Liver (tissue), 8 donors: ENCODE measurements at regions not wholly inside any gene's neighbourhood (a gene's known extent, or its start where the extent isn't known, plus 50 kb on each side); places are given as distances from the start of the nearest gene placed in this dataset.

Experiments used
- DNase-seq: peaks from one replicate; pipeline ENCODE4 v3.0.0-alpha.2; 2017; ENCODE audit warnings: low spot score
- H3K27ac ChIP-seq, 2 donors: one replicate each; pipeline ENCODE4 v1.7.0; 2013; ENCODE audit warnings: inconsistent platforms in 2 of 2, low read length in 2 of 2, control low read depth in 1 of 2, low read depth in 1 of 2, mild to moderate bottlenecking in 1 of 2
- H3K27me3 ChIP-seq, 4 donors: one replicate each; pipeline versions ENCODE4 v1.6.1 to v1.7.0; 2013; ENCODE audit warnings: low read length in 3 of 4, inconsistent platforms in 1 of 4, mild to moderate bottlenecking in 1 of 4, moderate library complexity in 1 of 4; ENCODE audit not compliant: control insufficient read depth in 4 of 4, insufficient read depth in 4 of 4
- H3K36me3 ChIP-seq, 4 donors: one replicate each; pipeline versions ENCODE4 v1.6.1 to v1.7.0; 2013; ENCODE audit warnings: low read length in 3 of 4, mild to moderate bottlenecking in 3 of 4, low read depth in 1 of 4, moderate library complexity in 1 of 4; ENCODE audit not compliant: control insufficient read depth in 4 of 4, insufficient read depth in 3 of 4
- H3K4me1 ChIP-seq, 4 donors: one replicate each; pipeline versions ENCODE4 v1.6.1 to v1.7.0; 2013; ENCODE audit warnings: low read length in 3 of 4, mild to moderate bottlenecking in 3 of 4, moderate library complexity in 1 of 4; ENCODE audit not compliant: control insufficient read depth in 4 of 4, insufficient read depth in 4 of 4
- H3K4me3 ChIP-seq, 3 donors: one replicate each; pipeline versions ENCODE4 v1.6.1 to v1.7.0; 2013; ENCODE audit warnings: low read length in 3 of 3, control low read depth in 1 of 3, low read depth in 1 of 3, mild to moderate bottlenecking in 1 of 3
- H3K9ac ChIP-seq, 2 donors: one replicate each; pipeline ENCODE4 v1.7.0; 2013; ENCODE audit warnings: low read length in 2 of 2, mild to moderate bottlenecking in 2 of 2, moderate library complexity in 2 of 2, control low read depth in 1 of 2, low read depth in 1 of 2
- H3K9me3 ChIP-seq, 4 donors: one replicate each; pipeline versions ENCODE4 v1.6.1 to v1.7.0; 2013; ENCODE audit warnings: low read length in 3 of 4; ENCODE audit not compliant: control insufficient read depth in 4 of 4
- EGR1 ChIP-seq, 2 donors: IDR thresholded peaks; 2 replicates each; pipeline ENCODE4 v1.6.1; 2016 to 2018; ENCODE audit warnings: antibody characterized with exemption in 2 of 2, low read depth in 2 of 2
- FOXA1 ChIP-seq: IDR thresholded peaks from 2 replicates; pipeline ENCODE4 v1.6.1; 2016; ENCODE audit warnings: antibody characterized with exemption
- FOXA2 ChIP-seq: IDR thresholded peaks from 2 replicates; pipeline ENCODE4 v1.6.1; 2016; ENCODE audit warnings: antibody characterized with exemption
- GABPA ChIP-seq, 2 donors: IDR thresholded peaks in 1 of 2; conservative IDR thresholded peaks in 1 of 2; 2 replicates each; pipeline ENCODE4 v1.6.1; 2016; ENCODE audit warnings: antibody characterized with exemption in 2 of 2, mild to moderate bottlenecking in 1 of 2, moderate library complexity in 1 of 2
- HNF4A ChIP-seq, 2 donors: conservative IDR thresholded peaks; 2 replicates each; pipeline ENCODE4 v1.6.1; 2016; ENCODE audit warnings: antibody characterized with exemption in 2 of 2, mild to moderate bottlenecking in 2 of 2
- HNF4G ChIP-seq: IDR thresholded peaks from 2 replicates; pipeline ENCODE4 v1.6.1; 2016; ENCODE audit warnings: antibody characterized with exemption
- JUND ChIP-seq, 2 donors: IDR thresholded peaks; 2 replicates each; pipeline ENCODE4 v1.6.1; 2016; ENCODE audit warnings: antibody characterized with exemption in 2 of 2
- NR2F2 ChIP-seq: IDR thresholded peaks from 2 replicates; pipeline ENCODE4 v1.6.1; 2016; ENCODE audit warnings: antibody characterized with exemption
- RAD21 ChIP-seq, 2 donors: IDR thresholded peaks; 2 replicates each; pipeline ENCODE4 v1.6.1; 2016; ENCODE audit warnings: antibody characterized with exemption in 2 of 2, mild to moderate bottlenecking in 2 of 2
- RXRA ChIP-seq, 2 donors: IDR thresholded peaks; 2 replicates each; pipeline ENCODE4 v1.6.1; 2017 to 2018; ENCODE audit warnings: antibody characterized with exemption in 2 of 2, mild to moderate bottlenecking in 1 of 2
- SP1 ChIP-seq: IDR thresholded peaks from 2 replicates; pipeline ENCODE4 v1.6.1; 2018; ENCODE audit warnings: antibody characterized with exemption, mild to moderate bottlenecking
- TAF1 ChIP-seq: conservative IDR thresholded peaks from 2 replicates; pipeline ENCODE4 v1.6.1; 2016; ENCODE audit warnings: antibody characterized with exemption, mild to moderate bottlenecking
- YY1 ChIP-seq: IDR thresholded peaks from 2 replicates; pipeline ENCODE4 v1.6.1; 2016; ENCODE audit warnings: antibody characterized with exemption, mild to moderate bottlenecking
- WGBS: extraction: QIAGEN DNeasy Blood & Tissue Kit; methylation state at CpG from one replicate; pipeline ENCODE4 v1.1.7; 2013; 5-methylcytosine and 5-hydroxymethylcytosine counted together
- TF ChIP-seq, protein P1 (sequence below): IDR thresholded peaks from 2 replicates; pipeline ENCODE4 v1.6.1; 2016; ENCODE audit warnings: antibody characterized with exemption, mild to moderate bottlenecking
- TF ChIP-seq, protein P2 (sequence below): fragments of 150-350 bp; IDR thresholded peaks from 2 replicates; pipeline ENCODE4 v1.5.1; 2017; ENCODE audit warnings: improper control_type of control experiment, low read depth, low read length; ENCODE audit not compliant: missing input control
- TF ChIP-seq, protein P3 (sequence below): IDR thresholded peaks from 2 replicates; pipeline ENCODE4 v1.6.1; 2016; ENCODE audit warnings: antibody characterized with exemption
- TF ChIP-seq, protein P4 (sequence below): IDR thresholded peaks from 2 replicates; pipeline ENCODE4 v1.6.1; 2016; ENCODE audit warnings: antibody characterized with exemption
- TF ChIP-seq, protein P5 (sequence below): IDR thresholded peaks from 2 replicates; pipeline ENCODE4 v1.6.1; 2016; ENCODE audit warnings: antibody characterized with exemption
- donor health status: healthy.
- donor health status: healthy.
- donor health status: healthy.
- donor health status: healthy.
- donor health status: healthy.

DNA sequence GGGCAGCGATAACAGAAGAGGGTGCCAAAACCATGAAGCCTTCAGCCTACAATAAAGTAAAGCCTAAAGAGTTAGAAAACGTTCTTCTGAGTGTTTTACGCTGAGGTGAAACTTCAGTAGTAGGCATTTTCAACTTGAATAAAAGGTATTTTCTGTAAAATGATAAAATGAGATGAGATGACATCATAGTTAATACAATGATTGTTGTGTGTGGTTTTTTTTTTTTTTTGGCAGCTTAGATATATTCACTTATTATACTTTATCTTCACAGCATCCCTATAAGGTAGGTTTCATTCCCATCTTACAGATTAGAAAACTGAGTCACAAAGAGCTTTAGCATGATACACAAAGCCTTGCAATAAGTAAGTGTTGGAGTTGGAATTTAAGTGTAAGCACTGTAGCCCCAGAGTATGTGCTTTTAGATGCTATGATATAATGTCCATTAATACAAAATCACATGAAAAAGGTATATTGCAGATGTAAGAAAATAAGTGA is 291.9 kb upstream of the GRM7 start:
- Histone ChIP-seq H3K4me1 (no peaks in the 10 kb centered on the region), H3K9ac (no peak overlapping the region), H3K9me3 (no peaks in the 10 kb centered on the region), H3K4me3 (no peak overlapping the region), H3K27ac (no peak overlapping the region), H3K27me3 (no peaks in the 10 kb centered on the region), H3K36me3 (no peaks in the 10 kb centered on the region)
- no peak for DNase-seq
- WGBS: 74% methylated on average over 3 of the region's 3 CpGs
- TF ChIP-seq SP1 (no peak), FOXA2 (no peak), TAF1 (no peak), YY1 (no peak), HNF4G (no peak), NR2F2 (no peak), HNF4A (conservative IDR thresholded peaks at IDR 0.05) (no peak), FOXA1 (no peak), JUND (IDR thresholded peaks at IDR 0.05) (no peak), RXRA (IDR thresholded peaks at IDR 0.05) (no peak), EGR1 (IDR thresholded peaks at IDR 0.05; ENCODE audit: low read depth in 2 of 2) (no peak), RAD21 (IDR thresholded peaks at IDR 0.05) (no peak), GABPA (IDR thresholded peaks at IDR 0.05 in 1 of 2, conservative IDR thresholded peaks at IDR 0.05 in 1 of 2) (no peak)
- TF ChIP-seq, protein P1, sequence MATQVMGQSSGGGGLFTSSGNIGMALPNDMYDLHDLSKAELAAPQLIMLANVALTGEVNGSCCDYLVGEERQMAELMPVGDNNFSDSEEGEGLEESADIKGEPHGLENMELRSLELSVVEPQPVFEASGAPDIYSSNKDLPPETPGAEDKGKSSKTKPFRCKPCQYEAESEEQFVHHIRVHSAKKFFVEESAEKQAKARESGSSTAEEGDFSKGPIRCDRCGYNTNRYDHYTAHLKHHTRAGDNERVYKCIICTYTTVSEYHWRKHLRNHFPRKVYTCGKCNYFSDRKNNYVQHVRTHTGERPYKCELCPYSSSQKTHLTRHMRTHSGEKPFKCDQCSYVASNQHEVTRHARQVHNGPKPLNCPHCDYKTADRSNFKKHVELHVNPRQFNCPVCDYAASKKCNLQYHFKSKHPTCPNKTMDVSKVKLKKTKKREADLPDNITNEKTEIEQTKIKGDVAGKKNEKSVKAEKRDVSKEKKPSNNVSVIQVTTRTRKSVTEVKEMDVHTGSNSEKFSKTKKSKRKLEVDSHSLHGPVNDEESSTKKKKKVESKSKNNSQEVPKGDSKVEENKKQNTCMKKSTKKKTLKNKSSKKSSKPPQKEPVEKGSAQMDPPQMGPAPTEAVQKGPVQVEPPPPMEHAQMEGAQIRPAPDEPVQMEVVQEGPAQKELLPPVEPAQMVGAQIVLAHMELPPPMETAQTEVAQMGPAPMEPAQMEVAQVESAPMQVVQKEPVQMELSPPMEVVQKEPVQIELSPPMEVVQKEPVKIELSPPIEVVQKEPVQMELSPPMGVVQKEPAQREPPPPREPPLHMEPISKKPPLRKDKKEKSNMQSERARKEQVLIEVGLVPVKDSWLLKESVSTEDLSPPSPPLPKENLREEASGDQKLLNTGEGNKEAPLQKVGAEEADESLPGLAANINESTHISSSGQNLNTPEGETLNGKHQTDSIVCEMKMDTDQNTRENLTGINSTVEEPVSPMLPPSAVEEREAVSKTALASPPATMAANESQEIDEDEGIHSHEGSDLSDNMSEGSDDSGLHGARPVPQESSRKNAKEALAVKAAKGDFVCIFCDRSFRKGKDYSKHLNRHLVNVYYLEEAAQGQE: no peak
- TF ChIP-seq, protein P2, sequence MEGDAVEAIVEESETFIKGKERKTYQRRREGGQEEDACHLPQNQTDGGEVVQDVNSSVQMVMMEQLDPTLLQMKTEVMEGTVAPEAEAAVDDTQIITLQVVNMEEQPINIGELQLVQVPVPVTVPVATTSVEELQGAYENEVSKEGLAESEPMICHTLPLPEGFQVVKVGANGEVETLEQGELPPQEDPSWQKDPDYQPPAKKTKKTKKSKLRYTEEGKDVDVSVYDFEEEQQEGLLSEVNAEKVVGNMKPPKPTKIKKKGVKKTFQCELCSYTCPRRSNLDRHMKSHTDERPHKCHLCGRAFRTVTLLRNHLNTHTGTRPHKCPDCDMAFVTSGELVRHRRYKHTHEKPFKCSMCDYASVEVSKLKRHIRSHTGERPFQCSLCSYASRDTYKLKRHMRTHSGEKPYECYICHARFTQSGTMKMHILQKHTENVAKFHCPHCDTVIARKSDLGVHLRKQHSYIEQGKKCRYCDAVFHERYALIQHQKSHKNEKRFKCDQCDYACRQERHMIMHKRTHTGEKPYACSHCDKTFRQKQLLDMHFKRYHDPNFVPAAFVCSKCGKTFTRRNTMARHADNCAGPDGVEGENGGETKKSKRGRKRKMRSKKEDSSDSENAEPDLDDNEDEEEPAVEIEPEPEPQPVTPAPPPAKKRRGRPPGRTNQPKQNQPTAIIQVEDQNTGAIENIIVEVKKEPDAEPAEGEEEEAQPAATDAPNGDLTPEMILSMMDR: no peak
- TF ChIP-seq, protein P3, sequence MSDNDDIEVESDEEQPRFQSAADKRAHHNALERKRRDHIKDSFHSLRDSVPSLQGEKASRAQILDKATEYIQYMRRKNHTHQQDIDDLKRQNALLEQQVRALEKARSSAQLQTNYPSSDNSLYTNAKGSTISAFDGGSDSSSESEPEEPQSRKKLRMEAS: no peak
- TF ChIP-seq, protein P4, sequence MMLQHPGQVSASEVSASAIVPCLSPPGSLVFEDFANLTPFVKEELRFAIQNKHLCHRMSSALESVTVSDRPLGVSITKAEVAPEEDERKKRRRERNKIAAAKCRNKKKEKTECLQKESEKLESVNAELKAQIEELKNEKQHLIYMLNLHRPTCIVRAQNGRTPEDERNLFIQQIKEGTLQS: no peak

DNA sequence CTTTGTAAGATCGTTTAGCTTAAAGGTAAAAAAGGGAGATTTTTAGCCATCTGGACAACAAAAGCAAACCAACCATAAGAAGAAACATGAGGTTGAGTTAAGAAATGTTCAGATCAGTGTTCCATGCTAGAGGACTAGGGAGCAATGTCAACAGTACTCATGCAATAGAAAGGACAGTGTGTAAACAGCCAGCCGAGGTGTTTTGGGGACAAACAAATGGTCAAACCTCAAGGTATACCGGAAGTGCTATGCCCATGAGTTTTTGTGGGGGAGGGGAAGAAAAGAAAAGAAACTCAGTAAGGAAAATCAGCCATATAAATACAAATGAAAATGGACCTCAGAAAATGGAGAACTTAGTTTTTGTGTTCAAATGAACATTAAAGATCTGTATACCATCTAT is 289.5 kb upstream of the GRM7 start:
- WGBS: 50% methylated on average over 3 of the region's 3 CpGs
- no peaks in the 10 kb centered on the region for H3K36me3 ChIP-seq
- H3K4me1 ChIP-seq: no peaks in the 10 kb centered on the region
- H3K27me3 ChIP-seq: no peaks in the 10 kb centered on the region
- H3K9me3 ChIP-seq: no peaks in the 10 kb centered on the region
- no peak for DNase-seq
- no peak overlapping the region for H3K9ac ChIP-seq
- no peak overlapping the region for H3K27ac ChIP-seq
- no peak for TF ChIP-seq RAD21 (IDR thresholded peaks at IDR 0.05)
- no peak for TF ChIP-seq YY1
- no peak for TF ChIP-seq FOXA1
- TF ChIP-seq, protein P2: no peak
- no peak for TF ChIP-seq NR2F2
- TF ChIP-seq HNF4G: no peak
- TF ChIP-seq, protein P5, sequence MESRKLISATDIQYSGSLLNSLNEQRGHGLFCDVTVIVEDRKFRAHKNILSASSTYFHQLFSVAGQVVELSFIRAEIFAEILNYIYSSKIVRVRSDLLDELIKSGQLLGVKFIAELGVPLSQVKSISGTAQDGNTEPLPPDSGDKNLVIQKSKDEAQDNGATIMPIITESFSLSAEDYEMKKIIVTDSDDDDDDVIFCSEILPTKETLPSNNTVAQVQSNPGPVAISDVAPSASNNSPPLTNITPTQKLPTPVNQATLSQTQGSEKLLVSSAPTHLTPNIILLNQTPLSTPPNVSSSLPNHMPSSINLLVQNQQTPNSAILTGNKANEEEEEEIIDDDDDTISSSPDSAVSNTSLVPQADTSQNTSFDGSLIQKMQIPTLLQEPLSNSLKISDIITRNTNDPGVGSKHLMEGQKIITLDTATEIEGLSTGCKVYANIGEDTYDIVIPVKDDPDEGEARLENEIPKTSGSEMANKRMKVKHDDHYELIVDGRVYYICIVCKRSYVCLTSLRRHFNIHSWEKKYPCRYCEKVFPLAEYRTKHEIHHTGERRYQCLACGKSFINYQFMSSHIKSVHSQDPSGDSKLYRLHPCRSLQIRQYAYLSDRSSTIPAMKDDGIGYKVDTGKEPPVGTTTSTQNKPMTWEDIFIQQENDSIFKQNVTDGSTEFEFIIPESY: no peak
- TF ChIP-seq FOXA2: no peak
- no peak for TF ChIP-seq HNF4A (conservative IDR thresholded peaks at IDR 0.05)
- no peak for TF ChIP-seq GABPA (IDR thresholded peaks at IDR 0.05 in 1 of 2, conservative IDR thresholded peaks at IDR 0.05 in 1 of 2)
- no peak for TF ChIP-seq JUND (IDR thresholded peaks at IDR 0.05)
- H3K4me3 ChIP-seq: no peak overlapping the region
